ENCODE measurements at regions not wholly inside any gene's neighbourhood (a gene's known extent, or its start where the extent isn't known, plus 50 kb on each side); places are given as distances from the start of the nearest gene placed in this dataset.

DNA sequence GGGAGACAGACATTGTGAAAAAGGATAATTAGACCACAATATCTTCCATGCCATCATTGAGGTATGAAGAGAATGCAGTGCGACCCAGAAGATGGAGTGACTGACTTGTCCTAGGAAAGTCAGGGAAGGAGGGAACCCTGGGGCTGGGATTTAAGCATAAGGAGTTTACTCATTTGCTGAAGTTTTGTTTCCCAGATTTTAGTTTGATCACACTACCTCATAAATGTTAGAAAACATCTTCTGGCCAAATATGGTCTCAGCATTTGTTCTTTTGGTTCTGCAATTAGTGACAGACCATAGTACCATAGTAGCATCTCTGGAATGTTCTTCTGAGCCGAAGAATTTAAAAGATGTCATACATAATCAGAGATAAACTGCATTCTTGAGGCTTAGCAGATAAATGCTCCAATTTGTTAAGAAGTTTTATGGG lies 96.5 kb upstream of the PGRMC2 start:
- no TSS peak for BruUV-seq (replicated peaks)
- Histone ChIP-seq H3K9me3 (ENCODE audit: insufficient read depth, low read depth) (no peaks in the 10 kb centered on the region), H3K27ac (no peak overlapping the region), H3K36me3 (ENCODE audit: low read depth) (no peaks in the 10 kb centered on the region), H3K4me3 (no peak overlapping the region), H2AFZ (no peak overlapping the region), H3K4me1 (replicated peaks; ENCODE audit: insufficient read depth) (peaks cover 33% of the 10 kb centered on the region), H3K4me2 (no peak overlapping the region), H3K9me2 (ENCODE audit: insufficient read depth) (no peaks in the 10 kb centered on the region), H4K20me1 (ENCODE audit: insufficient read depth) (no peaks in the 10 kb centered on the region), H3K27me3 (ENCODE audit: insufficient read depth, low read depth) (no peaks in the 10 kb centered on the region), H3K79me2 (ENCODE audit: low read depth) (no peaks in the 10 kb centered on the region), H3F3A (ENCODE audit: insufficient read depth, low read depth) (peaks cover 20% of the 10 kb centered on the region)
- no peak for TF ChIP-seq EZH2 (IDR thresholded peaks at IDR 0.05; ENCODE audit: low read depth)
- TF ChIP-seq, protein P1, sequence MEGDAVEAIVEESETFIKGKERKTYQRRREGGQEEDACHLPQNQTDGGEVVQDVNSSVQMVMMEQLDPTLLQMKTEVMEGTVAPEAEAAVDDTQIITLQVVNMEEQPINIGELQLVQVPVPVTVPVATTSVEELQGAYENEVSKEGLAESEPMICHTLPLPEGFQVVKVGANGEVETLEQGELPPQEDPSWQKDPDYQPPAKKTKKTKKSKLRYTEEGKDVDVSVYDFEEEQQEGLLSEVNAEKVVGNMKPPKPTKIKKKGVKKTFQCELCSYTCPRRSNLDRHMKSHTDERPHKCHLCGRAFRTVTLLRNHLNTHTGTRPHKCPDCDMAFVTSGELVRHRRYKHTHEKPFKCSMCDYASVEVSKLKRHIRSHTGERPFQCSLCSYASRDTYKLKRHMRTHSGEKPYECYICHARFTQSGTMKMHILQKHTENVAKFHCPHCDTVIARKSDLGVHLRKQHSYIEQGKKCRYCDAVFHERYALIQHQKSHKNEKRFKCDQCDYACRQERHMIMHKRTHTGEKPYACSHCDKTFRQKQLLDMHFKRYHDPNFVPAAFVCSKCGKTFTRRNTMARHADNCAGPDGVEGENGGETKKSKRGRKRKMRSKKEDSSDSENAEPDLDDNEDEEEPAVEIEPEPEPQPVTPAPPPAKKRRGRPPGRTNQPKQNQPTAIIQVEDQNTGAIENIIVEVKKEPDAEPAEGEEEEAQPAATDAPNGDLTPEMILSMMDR (conservative IDR thresholded peaks at IDR 0.05): no peak
- no peak for DNase-seq
- intact Hi-C loops (cut with micrococcal nuclease; ENCODE audit: unreplicated experiment): no loop called here
- POLR2A ChIA-PET (ENCODE audit: unreplicated experiment): no interaction called here
- CTCF ChIA-PET: no interaction called here

- H2AFZ ChIP-seq: no peak overlapping the region
- ChIA-PET POLR2A (ENCODE audit: unreplicated experiment) (no interaction called here), CTCF (no interaction called here)
- H3F3A ChIP-seq (ENCODE audit: insufficient read depth, low read depth): peaks cover 12% of the 10 kb centered on the region
- no TSS peak for BruUV-seq (replicated peaks)
- H3K9me3 ChIP-seq (ENCODE audit: insufficient read depth, low read depth): peaks cover 3% of the 10 kb centered on the region; the same call in 1 of the 2 replicates
- H3K79me2 ChIP-seq (ENCODE audit: low read depth): no peaks in the 10 kb centered on the region
- intact Hi-C loops (cut with micrococcal nuclease; ENCODE audit: unreplicated experiment): no loop called here
- no peak overlapping the region for H3K4me3 ChIP-seq
- H3K27me3 ChIP-seq (ENCODE audit: insufficient read depth, low read depth): no peaks in the 10 kb centered on the region
- no peaks in the 10 kb centered on the region for H3K9me2 ChIP-seq (ENCODE audit: insufficient read depth)
- DNase-seq: no peak
- H3K4me2 ChIP-seq: no peak overlapping the region
- peaks cover 18% of the 10 kb centered on the region for H3K4me1 ChIP-seq (replicated peaks; ENCODE audit: insufficient read depth)
- H3K36me3 ChIP-seq (ENCODE audit: low read depth): no peaks in the 10 kb centered on the region
- no peak overlapping the region for H3K27ac ChIP-seq
- H4K20me1 ChIP-seq (ENCODE audit: insufficient read depth): no peaks in the 10 kb centered on the region
- TF ChIP-seq, protein P1 (conservative IDR thresholded peaks at IDR 0.05): no peak
- no peak for TF ChIP-seq EZH2 (IDR thresholded peaks at IDR 0.05; ENCODE audit: low read depth)
These were observed 94.3 kb upstream of the PGRMC2 start for GRCh38 chr4:128381748-128382559.

DNA sequence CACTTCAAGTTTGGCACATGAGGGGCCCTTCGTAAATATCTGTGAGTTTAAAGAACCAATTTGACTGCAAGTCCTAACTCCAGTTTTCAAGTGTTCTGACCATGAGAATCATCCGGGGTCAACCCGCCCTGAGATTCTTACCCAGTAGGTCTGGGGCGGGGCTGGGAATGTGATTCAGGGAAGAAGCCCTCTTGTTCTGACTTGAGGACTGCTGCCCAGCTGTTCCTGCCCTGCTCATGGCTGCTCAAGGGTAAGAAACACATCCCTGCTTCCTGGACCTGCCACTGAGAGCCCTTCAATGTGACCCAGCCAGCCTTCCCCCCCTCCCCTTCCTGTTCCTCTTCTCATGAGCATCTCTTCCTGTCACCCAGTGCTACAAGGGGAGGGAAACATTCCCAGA lies 92.7 kb upstream of the PGRMC2 start:
- Histone ChIP-seq H3K4me3 (no peak overlapping the region), H3F3A (ENCODE audit: insufficient read depth, low read depth) (no peaks in the 10 kb centered on the region), H3K9me3 (ENCODE audit: insufficient read depth, low read depth) (peaks cover 3% of the 10 kb centered on the region; the same call in 1 of the 2 replicates), H2AFZ (no peak overlapping the region), H3K9me2 (ENCODE audit: insufficient read depth) (no peaks in the 10 kb centered on the region), H3K36me3 (ENCODE audit: low read depth) (no peaks in the 10 kb centered on the region), H3K27ac (no peak overlapping the region), H3K27me3 (ENCODE audit: insufficient read depth, low read depth) (no peaks in the 10 kb centered on the region), H3K4me2 (no peak overlapping the region), H3K4me1 (replicated peaks; ENCODE audit: insufficient read depth) (peaks cover 1% of the 10 kb centered on the region), H4K20me1 (ENCODE audit: insufficient read depth) (no peaks in the 10 kb centered on the region), H3K79me2 (ENCODE audit: low read depth) (no peaks in the 10 kb centered on the region)
- no TSS peak for BruUV-seq (replicated peaks)
- DNase-seq: no peak
- POLR2A ChIA-PET (ENCODE audit: unreplicated experiment): no interaction called here
- CTCF ChIA-PET: interaction anchor here (1.0 kb wide), 1 partner anchor 48 kb away, joined by 8 read pairs; no protein-coding TSS in a partner anchor
- intact Hi-C loops (cut with micrococcal nuclease; ENCODE audit: unreplicated experiment): loop anchor here (1.0 kb wide), 2 partner anchors 48 to 429 kb away; partner anchors contain the start of gene JADE1
- TF ChIP-seq EZH2 (IDR thresholded peaks at IDR 0.05; ENCODE audit: low read depth): no peak
- TF ChIP-seq, protein P1 (conservative IDR thresholded peaks at IDR 0.05): no peak
